ENCODE measurements at regions not wholly inside any gene's neighbourhood (a gene's known extent, or its start where the extent isn't known, plus 50 kb on each side); places are given as distances from the start of the nearest gene placed in this dataset.

- Mint-ChIP-seq H3K27me3 (ENCODE audit: insufficient read depth, unreplicated experiment) (peaks cover 8% of the 10 kb centered on the region), H3K4me3 (ENCODE audit: unreplicated experiment) (no peak overlapping the region), H3K9me3 (ENCODE audit: unreplicated experiment) (no peaks in the 10 kb centered on the region), H3K36me3 (ENCODE audit: insufficient read depth, unreplicated experiment) (no peaks in the 10 kb centered on the region), H3K4me1 (ENCODE audit: insufficient read depth, unreplicated experiment) (peaks cover 7% of the 10 kb centered on the region), H3K27ac (ENCODE audit: low read depth, unreplicated experiment) (peak overlapping the region; percentile 16)
- TF ChIP-seq CTCF (IDR thresholded peaks at IDR 0.05; ENCODE audit: unreplicated experiment), result no peak
- no TSS peak for BruUV-seq (replicated peaks)
- intact Hi-C loops (cut with micrococcal nuclease), result no loop called here
- CTCF ChIA-PET, result no interaction called here
- DNase-seq (ENCODE audit: unreplicated experiment), result peak; percentile 50
- POLR2A ChIA-PET, result no interaction called here
Observed at GRCh38 chrX:34848281-34848680, 94.3 kb upstream of the FAM47B start.

- Mint-ChIP-seq H3K36me3 (ENCODE audit: insufficient read depth, unreplicated experiment) (no peaks in the 10 kb centered on the region), H3K27me3 (ENCODE audit: insufficient read depth, unreplicated experiment) (peaks cover 9% of the 10 kb centered on the region), H3K4me1 (ENCODE audit: insufficient read depth, unreplicated experiment) (peaks cover 7% of the 10 kb centered on the region), H3K9me3 (ENCODE audit: unreplicated experiment) (no peaks in the 10 kb centered on the region), H3K27ac (ENCODE audit: low read depth, unreplicated experiment) (no peak overlapping the region), H3K4me3 (ENCODE audit: unreplicated experiment) (no peak overlapping the region)
- CTCF ChIA-PET, result no interaction called here
- intact Hi-C loops (cut with micrococcal nuclease), result no loop called here
- DNase-seq (ENCODE audit: unreplicated experiment), result peak; percentile 26
- POLR2A ChIA-PET, result interaction anchor here (0.8 kb wide), 1 partner anchor 960 kb away, joined by 3 read pairs; no protein-coding TSS in a partner anchor
- BruUV-seq (replicated peaks), result no TSS peak
- TF ChIP-seq CTCF (IDR thresholded peaks at IDR 0.05; ENCODE audit: unreplicated experiment), result no peak
Observed at GRCh38 chrX:34849371-34849770, 93.2 kb upstream of the FAM47B start.

- no peak overlapping the region for H3K4me3 Mint-ChIP-seq (ENCODE audit: unreplicated experiment)
- no peaks in the 10 kb centered on the region for H3K36me3 Mint-ChIP-seq (ENCODE audit: insufficient read depth, unreplicated experiment)
- no TSS peak for BruUV-seq (replicated peaks)
- no peak overlapping the region for H3K27ac Mint-ChIP-seq (ENCODE audit: low read depth, unreplicated experiment)
- POLR2A ChIA-PET, result no interaction called here
- no peak for DNase-seq (ENCODE audit: unreplicated experiment)
- peaks cover 19% of the 10 kb centered on the region for H3K27me3 Mint-ChIP-seq (ENCODE audit: insufficient read depth, unreplicated experiment)
- CTCF ChIA-PET, result interaction anchor here (0.8 kb wide), 1 partner anchor 17 kb away, joined by 3 read pairs; no protein-coding TSS in a partner anchor
- intact Hi-C loops (cut with micrococcal nuclease), result no loop called here
- H3K9me3 Mint-ChIP-seq (ENCODE audit: unreplicated experiment), result peaks cover 4% of the 10 kb centered on the region
- TF ChIP-seq CTCF (IDR thresholded peaks at IDR 0.05; ENCODE audit: unreplicated experiment), result no peak
- H3K4me1 Mint-ChIP-seq (ENCODE audit: insufficient read depth, unreplicated experiment), result no peaks in the 10 kb centered on the region
Observed at GRCh38 chrX:34859191-34859590, 83.4 kb upstream of the FAM47B start.

- BruUV-seq (replicated peaks), result no TSS peak
- H3K4me3 Mint-ChIP-seq (ENCODE audit: unreplicated experiment), result no peak overlapping the region
- H3K36me3 Mint-ChIP-seq (ENCODE audit: insufficient read depth, unreplicated experiment), result no peaks in the 10 kb centered on the region
- no peak for TF ChIP-seq CTCF (IDR thresholded peaks at IDR 0.05; ENCODE audit: unreplicated experiment)
- H3K9me3 Mint-ChIP-seq (ENCODE audit: unreplicated experiment), result peaks cover 12% of the 10 kb centered on the region
- peaks cover 25% of the 10 kb centered on the region for H3K27me3 Mint-ChIP-seq (ENCODE audit: insufficient read depth, unreplicated experiment)
- no peaks in the 10 kb centered on the region for H3K4me1 Mint-ChIP-seq (ENCODE audit: insufficient read depth, unreplicated experiment)
- ChIA-PET CTCF (no interaction called here), POLR2A (no interaction called here)
- no peak for DNase-seq (ENCODE audit: unreplicated experiment)
- no peak overlapping the region for H3K27ac Mint-ChIP-seq (ENCODE audit: low read depth, unreplicated experiment)
- intact Hi-C loops (cut with micrococcal nuclease), result no loop called here
Observed at GRCh38 chrX:34863906-34864305, 78.7 kb upstream of the FAM47B start.

Data from MCF 10A (cell line).